Stomach (tissue), 8 donors: ENCODE measurements at regions not wholly inside any gene's neighbourhood (a gene's known extent, or its start where the extent isn't known, plus 50 kb on each side); places are given as distances from the start of the nearest gene placed in this dataset.
A peak's percentile ranks its signal among the peaks of the same experiment; 100 is the strongest.

Experiments used
- DNase-seq, 2 donors: peaks; one replicate each; pipeline versions ENCODE4 v3.0.0 to v3.0.0-alpha.2; 2013 to 2019
- H3K27ac ChIP-seq, 5 donors: fragments of 200-600 bp in 4 of 5; sonication (generic) in 4 of 5; one replicate each; pipeline ENCODE4 v1.5.1; 2013 to 2019; ENCODE audit warnings: mild to moderate bottlenecking in 1 of 5, moderate library complexity in 1 of 5
- H3K27me3 ChIP-seq, 3 donors: fragments of 200-600 bp; sonication (generic); one replicate each; pipeline ENCODE4 v1.5.1; 2017 to 2019; ENCODE audit warnings: mixed run types in 1 of 3
- H3K36me3 ChIP-seq, 4 donors: fragments of 200-600 bp; sonication (generic); 1 replicate in 3 of 4; 2 replicates in 1 of 4; pipeline ENCODE4 v1.5.1; 2016 to 2019
- H3K4me1 ChIP-seq, 4 donors: fragments of 200-600 bp; sonication (generic); one replicate each; pipeline ENCODE4 v1.5.1; 2016 to 2019
- H3K4me3 ChIP-seq, 4 donors: fragments of 200-600 bp; sonication (generic) in 3 of 4; one replicate each; pipeline ENCODE4 v1.5.1; 2016 to 2019; ENCODE audit warnings: mild to moderate bottlenecking in 1 of 4
- H3K9me3 ChIP-seq, 4 donors: fragments of 200-600 bp; sonication (generic); one replicate each; pipeline ENCODE4 v1.5.1; 2016 to 2019
- CTCF ChIP-seq, 7 experiments: fragments of 450-650 bp in 4 of 7; fragments of 200-600 bp in 3 of 7; sonication (generic) in 3 of 7; IDR thresholded peaks; one replicate each; pipeline ENCODE4 v1.5.1; 2016 to 2019; ENCODE audit warnings: antibody characterized with exemption in 7 of 7, control low read depth in 2 of 7, mild to moderate bottlenecking in 1 of 7
- EP300 ChIP-seq: sonication (generic); formaldehyde crosslinking; IDR thresholded peaks from one replicate; pipeline ENCODE4 v1.6.1; 2017; ENCODE audit warnings: antibody characterized with exemption
- POLR2A ChIP-seq, 4 donors: fragments of 450-650 bp; IDR thresholded peaks; one replicate each; pipeline ENCODE4 v1.6.1; 2016; ENCODE audit warnings: antibody characterized with exemption in 4 of 4, control low read depth in 2 of 4, mild to moderate bottlenecking in 1 of 4, moderate library complexity in 1 of 4
- POLR2AphosphoS5 ChIP-seq, 3 donors: sonication (generic); formaldehyde crosslinking; IDR thresholded peaks; one replicate each; pipeline ENCODE4 v1.6.1; 2016; ENCODE audit warnings: antibody characterized with exemption in 3 of 3
- WGBS, 5 donors: extraction: QIAGEN DNeasy Blood & Tissue Kit in 3 of 5; methylation state at CpG; one replicate each; pipeline versions ENCODE4 v1.1.5 to v1.1.7; 2013 to 2018; 5-methylcytosine and 5-hydroxymethylcytosine counted together
- intact Hi-C: fragments of 100-400 bp; cut with DNase I; formaldehyde crosslinking; loops from one replicate; pipeline ENCODE4 v1.15.1; 2023; ENCODE audit warnings: low total_unique reads
- donor health status: healthy with polysubstance abuse.
- donor health status: Bipolar disorder and iron deficiency.
- donor health status: healthy.

- intact Hi-C loops, result no loop called here
- H3K27me3 ChIP-seq, result no peaks in the 10 kb centered on the region
- peaks cover 0 to 6% (median 0%) of the 10 kb centered on the region in 4 donors for H3K9me3 ChIP-seq
- DNase-seq, result peak in 1 of 2 donors; percentile 17
- no peaks in the 10 kb centered on the region for H3K4me1 ChIP-seq
- H3K4me3 ChIP-seq, result no peak overlapping the region
- H3K36me3 ChIP-seq, result no peaks in the 10 kb centered on the region
- 33 to 51% (median 44%) methylated on average over 1 to 2 of the region's 2 CpGs for WGBS, 5 donors
- H3K27ac ChIP-seq, result no peak overlapping the region
- no peak for TF ChIP-seq POLR2AphosphoS5 (IDR thresholded peaks at IDR 0.05)
Observed at GRCh38 chr11:106276859-106277436, 199.5 kb downstream of the AASDHPPT start.

DNA sequence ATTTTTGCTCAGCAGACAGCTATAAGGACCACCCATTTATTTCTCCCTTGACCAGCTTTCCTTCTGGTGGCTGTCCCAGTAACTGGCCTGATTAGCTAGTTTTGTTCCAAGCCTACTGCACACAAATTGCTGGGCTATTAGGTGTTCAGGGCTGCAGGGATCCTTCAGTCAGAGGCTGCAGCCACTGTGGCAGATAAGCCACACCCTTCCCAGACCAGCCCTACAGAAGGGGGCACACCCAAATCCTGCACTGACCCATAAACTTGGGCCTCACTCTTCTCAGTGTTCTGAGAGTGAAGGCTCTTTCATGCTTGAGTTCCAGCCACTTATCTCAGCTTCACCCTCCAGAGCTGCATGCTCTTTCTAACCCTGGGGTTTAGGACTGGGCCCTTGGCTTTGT is 200.0 kb downstream of the AASDHPPT start:
- no peak overlapping the region for H3K27ac ChIP-seq
- no peak for DNase-seq
- intact Hi-C loops, result no loop called here
- peaks cover 0 to 6% (median 0%) of the 10 kb centered on the region in 4 donors for H3K9me3 ChIP-seq
- no peaks in the 10 kb centered on the region for H3K4me1 ChIP-seq
- TF ChIP-seq CTCF (IDR thresholded peaks at IDR 0.05) (no peak), POLR2A (IDR thresholded peaks at IDR 0.05) (no peak)
- H3K4me3 ChIP-seq, result no peak overlapping the region
- no peaks in the 10 kb centered on the region for H3K36me3 ChIP-seq
- no peaks in the 10 kb centered on the region for H3K27me3 ChIP-seq

DNA sequence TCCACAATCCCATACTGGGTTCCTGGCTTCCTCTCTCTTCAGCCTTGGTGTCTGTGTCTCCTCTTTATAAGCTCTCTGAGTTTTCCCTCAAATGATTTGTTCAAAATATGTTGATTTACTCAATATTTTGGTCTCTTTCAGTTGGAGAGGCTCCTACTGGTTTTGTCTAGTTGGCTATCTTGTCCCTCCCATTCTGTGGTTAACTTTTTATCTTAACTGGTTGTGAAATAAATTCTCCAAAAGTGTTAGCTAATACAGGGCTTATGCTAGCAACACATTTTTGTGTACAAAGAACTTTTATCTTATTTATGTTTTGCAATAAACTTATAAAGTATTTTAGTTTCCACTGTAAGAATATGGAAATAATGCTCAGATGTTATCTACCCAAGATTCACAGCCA is 200.9 kb downstream of the AASDHPPT start:
- Histone ChIP-seq H3K9me3 (peaks cover 0 to 3% (median 0%) of the 10 kb centered on the region in 4 donors), H3K27ac (no peak overlapping the region), H3K4me1 (no peaks in the 10 kb centered on the region), H3K27me3 (no peaks in the 10 kb centered on the region), H3K36me3 (no peaks in the 10 kb centered on the region), H3K4me3 (no peak overlapping the region)
- intact Hi-C loops, result no loop called here
- no peak for TF ChIP-seq CTCF (IDR thresholded peaks at IDR 0.05)
- TF ChIP-seq POLR2AphosphoS5 (IDR thresholded peaks at IDR 0.05), result no peak
- no peak for TF ChIP-seq POLR2A (IDR thresholded peaks at IDR 0.05)
- no peak for TF ChIP-seq EP300
- no peak for DNase-seq

DNA sequence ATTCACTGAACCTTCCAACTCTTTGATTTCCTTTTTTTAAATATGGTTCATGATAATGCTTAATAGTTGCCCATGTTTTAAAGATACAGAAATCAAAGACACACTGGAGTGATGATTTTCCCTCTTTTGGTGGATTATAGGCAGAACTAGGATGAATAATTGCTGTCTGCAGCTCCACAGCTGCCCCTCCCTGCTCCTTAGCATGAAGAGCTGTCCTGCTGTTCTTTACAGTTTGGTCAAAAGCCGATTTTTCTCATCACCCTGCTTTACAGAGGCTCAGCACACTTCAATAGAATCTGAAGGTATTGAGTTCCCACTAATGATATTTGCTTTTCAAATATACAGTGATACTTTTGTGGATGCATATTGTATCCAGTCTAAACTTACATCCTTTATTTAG is 202.6 kb downstream of the AASDHPPT start:
- Histone ChIP-seq H3K9me3 (no peaks in the 10 kb centered on the region), H3K36me3 (no peaks in the 10 kb centered on the region), H3K27ac (no peak overlapping the region), H3K4me1 (no peaks in the 10 kb centered on the region), H3K4me3 (no peak overlapping the region), H3K27me3 (no peaks in the 10 kb centered on the region)
- intact Hi-C loops, result no loop called here
- 46 to 73% (median 51%) methylated on average over 1 of the region's 1 CpG for WGBS, 5 donors
- TF ChIP-seq CTCF (IDR thresholded peaks at IDR 0.05), result no peak
- TF ChIP-seq EP300, result no peak
- TF ChIP-seq POLR2A (IDR thresholded peaks at IDR 0.05), result no peak
- no peak for TF ChIP-seq POLR2AphosphoS5 (IDR thresholded peaks at IDR 0.05)
- no peak for DNase-seq

- no peak for DNase-seq
- H3K36me3 ChIP-seq, result no peaks in the 10 kb centered on the region
- H3K9me3 ChIP-seq, result no peaks in the 10 kb centered on the region
- no peak overlapping the region for H3K27ac ChIP-seq
- H3K4me3 ChIP-seq, result no peak overlapping the region
- no peaks in the 10 kb centered on the region for H3K27me3 ChIP-seq
- intact Hi-C loops, result no loop called here
- no peaks in the 10 kb centered on the region for H3K4me1 ChIP-seq
- WGBS, 5 donors, result 90 to 98% (median 98%) methylated on average over 3 of the region's 3 CpGs
- no peak for TF ChIP-seq CTCF (IDR thresholded peaks at IDR 0.05)
- no peak for TF ChIP-seq POLR2A (IDR thresholded peaks at IDR 0.05)
- TF ChIP-seq POLR2AphosphoS5 (IDR thresholded peaks at IDR 0.05), result no peak
- no peak for TF ChIP-seq EP300
Observed at GRCh38 chr11:106281455-106282173, 204.2 kb downstream of the AASDHPPT start.
